ENCODE measurements at regions not wholly inside any gene's neighbourhood (a gene's known extent, or its start where the extent isn't known, plus 50 kb on each side); places are given as distances from the start of the nearest gene placed in this dataset.
A peak's percentile ranks its signal among the peaks of the same experiment; 100 is the strongest.
"Not testable (repeated sequence)": the region's sequence is repeated elsewhere in the genome, so short reads cannot be mapped to it uniquely, and the experiment has no call there.

DNA sequence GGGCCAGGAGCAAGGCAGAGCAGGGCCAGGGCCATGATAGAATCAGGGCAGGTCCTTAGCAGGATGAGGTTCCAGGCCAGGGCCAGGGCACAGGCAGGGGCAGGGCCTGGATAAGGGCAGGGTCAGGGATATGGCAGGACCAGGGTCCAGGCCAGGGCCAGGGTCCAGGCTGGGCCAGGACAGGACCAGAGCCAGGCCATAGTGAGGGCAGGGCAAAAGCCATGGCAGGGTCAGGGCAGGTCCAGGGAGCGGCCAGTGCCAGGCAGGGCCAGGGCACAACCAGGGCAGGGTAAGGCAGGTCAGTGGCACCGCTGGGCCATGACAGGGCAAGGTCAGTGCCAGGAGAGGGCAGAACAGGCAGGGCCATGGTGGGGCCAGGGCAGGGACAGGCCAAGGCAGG lies 152.2 kb downstream of the LIPI start:
- no peak overlapping the region for H3K4me3 Mint-ChIP-seq
- no peaks in the 10 kb centered on the region for H3K27me3 Mint-ChIP-seq
- no peaks in the 10 kb centered on the region for H3K9me3 Mint-ChIP-seq (ENCODE audit: low read depth)
- peaks cover 3% of the 10 kb centered on the region for H3K36me3 Mint-ChIP-seq
- H3K4me1 Mint-ChIP-seq: no peaks in the 10 kb centered on the region
- DNase-seq: no peak
- no peak overlapping the region for H3K27ac Mint-ChIP-seq
- CTCF ChIA-PET: no interaction called here
- ATAC-seq: no peak

DNA sequence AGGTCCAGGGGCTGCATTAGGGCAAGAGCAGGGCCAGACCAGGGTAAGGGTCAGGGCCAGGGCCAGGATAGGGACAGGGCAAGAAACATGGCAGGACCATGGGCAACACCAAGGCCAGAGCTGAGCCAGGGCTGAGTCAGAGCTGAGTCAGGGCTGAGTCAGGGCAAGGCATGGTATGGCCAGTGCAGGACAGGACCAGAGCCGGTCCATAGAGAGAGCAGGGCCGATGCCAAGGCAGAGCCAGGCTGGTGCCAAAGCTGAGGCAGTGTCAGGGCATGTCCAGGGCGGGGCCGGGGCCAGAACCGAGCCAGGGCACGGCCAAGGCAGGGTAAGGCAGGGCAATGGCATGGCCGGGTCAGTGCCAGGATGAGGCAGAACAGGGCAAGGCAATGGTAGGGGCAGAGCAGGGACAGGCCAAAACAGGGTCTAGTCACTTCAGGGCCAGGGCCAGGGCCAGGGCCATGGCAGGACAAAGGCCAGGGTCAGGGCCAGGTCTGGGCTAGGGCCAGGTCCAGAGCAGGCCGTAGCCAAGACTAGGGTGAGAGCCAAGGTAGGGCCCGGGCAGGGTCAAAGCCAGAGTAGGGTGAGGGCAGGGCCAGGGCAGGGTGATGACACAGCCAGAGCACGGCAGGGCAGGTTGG lies 152.8 kb downstream of the LIPI start:
- DNase-seq; H3K4me3 Mint-ChIP-seq; ATAC-seq; H3K27me3 Mint-ChIP-seq; H3K27ac Mint-ChIP-seq; H3K36me3 Mint-ChIP-seq; H3K9me3 Mint-ChIP-seq (ENCODE audit: low read depth); H3K4me1 Mint-ChIP-seq; CTCF ChIA-PET: not testable (repeated sequence)

- no peak for DNase-seq
- no peak for ATAC-seq
- no peaks in the 10 kb centered on the region for H3K27me3 Mint-ChIP-seq
- H3K9me3 Mint-ChIP-seq (ENCODE audit: low read depth): no peaks in the 10 kb centered on the region
- no peak overlapping the region for H3K27ac Mint-ChIP-seq
- CTCF ChIA-PET: no interaction called here
- H3K4me1 Mint-ChIP-seq: no peaks in the 10 kb centered on the region
- no peak overlapping the region for H3K4me3 Mint-ChIP-seq
- peaks cover 6% of the 10 kb centered on the region for H3K36me3 Mint-ChIP-seq
These were observed 153.4 kb downstream of the LIPI start for GRCh38 chr21:14057313-14057712.

GRCh38 chr21:14056771-14057191 lies 154.0 kb downstream of the LIPI start:
- ATAC-seq (no peak), DNase-seq (no peak)
- Mint-ChIP-seq H3K27ac (no peak overlapping the region), H3K9me3 (ENCODE audit: low read depth) (no peaks in the 10 kb centered on the region), H3K36me3 (peaks cover 6% of the 10 kb centered on the region), H3K27me3 (no peaks in the 10 kb centered on the region), H3K4me3 (no peak overlapping the region), H3K4me1 (no peaks in the 10 kb centered on the region)
- CTCF ChIA-PET: no interaction called here

DNA sequence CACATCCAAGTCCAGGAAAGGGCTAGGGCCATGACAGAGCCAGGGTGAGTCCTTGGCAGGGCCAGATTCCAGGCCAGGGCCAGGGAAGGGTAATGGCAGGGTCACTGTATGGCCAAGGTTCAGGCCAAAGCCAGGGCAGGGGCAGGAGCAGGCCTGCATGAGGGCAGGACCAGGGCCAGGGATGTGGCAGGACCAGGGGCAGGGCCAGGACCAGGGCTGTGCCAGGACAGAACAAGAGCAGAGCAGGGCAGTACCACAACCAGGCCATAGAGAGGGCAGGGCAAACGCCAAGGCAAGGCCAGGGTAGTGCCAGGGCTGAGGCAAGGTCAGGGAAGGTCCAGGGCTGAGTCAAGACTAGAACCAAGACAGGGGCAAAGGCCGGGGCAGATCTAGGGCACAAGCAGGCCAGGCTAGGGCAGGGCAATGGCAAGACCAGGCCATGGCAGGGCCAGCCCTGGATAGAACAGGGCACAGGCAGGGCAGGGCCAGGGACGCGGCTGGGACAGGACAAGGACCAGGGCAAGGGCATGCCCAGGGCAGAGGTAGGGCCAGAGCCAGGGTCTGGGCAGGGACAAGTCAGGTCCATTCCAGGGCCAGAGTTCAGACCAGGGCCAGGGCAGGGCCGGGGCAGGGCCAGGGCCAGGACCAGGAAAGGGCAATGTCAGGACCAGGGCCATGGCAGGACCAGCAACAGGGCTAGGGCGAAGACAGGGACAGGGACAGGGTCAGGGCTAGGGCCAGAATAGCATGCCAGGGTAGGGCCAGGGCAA lies 154.8 kb downstream of the LIPI start:
- H3K27ac Mint-ChIP-seq; H3K4me3 Mint-ChIP-seq; DNase-seq; H3K36me3 Mint-ChIP-seq; H3K27me3 Mint-ChIP-seq; H3K4me1 Mint-ChIP-seq; CTCF ChIA-PET; ATAC-seq; H3K9me3 Mint-ChIP-seq (ENCODE audit: low read depth): not testable (repeated sequence)

DNA sequence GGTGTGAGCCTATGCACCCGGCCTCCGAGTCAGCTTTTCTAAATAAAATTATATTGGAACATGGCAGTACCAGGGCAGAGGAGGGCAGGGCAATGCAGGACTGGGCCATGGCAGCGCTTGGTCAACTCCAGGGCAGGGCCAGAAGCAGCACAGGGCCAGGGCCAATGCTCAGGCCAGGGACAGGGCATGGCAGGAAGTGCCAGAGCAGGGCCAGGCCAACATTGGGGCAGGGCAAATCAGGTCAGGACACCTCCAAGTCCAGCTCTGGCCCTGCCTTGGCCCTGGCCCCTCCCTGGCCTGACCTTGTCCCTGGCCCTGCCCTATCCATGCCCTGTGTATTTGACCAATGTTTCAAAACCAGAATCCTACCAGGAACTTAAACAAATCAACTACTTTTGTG lies 156.1 kb downstream of the LIPI start:
- Mint-ChIP-seq H3K27ac (no peak overlapping the region), H3K4me1 (peaks cover 3% of the 10 kb centered on the region), H3K4me3 (no peak overlapping the region), H3K9me3 (ENCODE audit: low read depth) (no peaks in the 10 kb centered on the region), H3K36me3 (peaks cover 5% of the 10 kb centered on the region), H3K27me3 (no peaks in the 10 kb centered on the region)
- ATAC-seq (no peak), DNase-seq (no peak)
- CTCF ChIA-PET: no interaction called here

GRCh38 chr21:14050121-14050520 lies 160.6 kb downstream of the LIPI start:
- peaks cover 6% of the 10 kb centered on the region for H3K4me1 Mint-ChIP-seq
- H3K36me3 Mint-ChIP-seq: peaks cover 4% of the 10 kb centered on the region
- CTCF ChIA-PET: no interaction called here
- no peak overlapping the region for H3K4me3 Mint-ChIP-seq
- H3K27ac Mint-ChIP-seq: no peak overlapping the region
- ATAC-seq (no peak), DNase-seq (no peak)
- H3K9me3 Mint-ChIP-seq (ENCODE audit: low read depth): no peaks in the 10 kb centered on the region
- H3K27me3 Mint-ChIP-seq: no peaks in the 10 kb centered on the region

- H3K4me1 Mint-ChIP-seq: peaks cover 7% of the 10 kb centered on the region
- no peak overlapping the region for H3K4me3 Mint-ChIP-seq
- H3K9me3 Mint-ChIP-seq (ENCODE audit: low read depth): no peaks in the 10 kb centered on the region
- DNase-seq: no peak
- H3K27me3 Mint-ChIP-seq: no peaks in the 10 kb centered on the region
- no peak for ATAC-seq
- peaks cover 10% of the 10 kb centered on the region for H3K36me3 Mint-ChIP-seq
- no peak overlapping the region for H3K27ac Mint-ChIP-seq
- CTCF ChIA-PET: no interaction called here
These were observed 164.4 kb downstream of the LIPI start for GRCh38 chr21:14046401-14046800.

GRCh38 chr21:14040386-14040785 lies 170.4 kb downstream of the LIPI start:
- H3K36me3 Mint-ChIP-seq: peaks cover 16% of the 10 kb centered on the region
- CTCF ChIA-PET: no interaction called here
- H3K27me3 Mint-ChIP-seq: no peaks in the 10 kb centered on the region
- H3K4me1 Mint-ChIP-seq: peaks cover 1% of the 10 kb centered on the region
- ATAC-seq (no peak), DNase-seq (no peak)
- no peaks in the 10 kb centered on the region for H3K9me3 Mint-ChIP-seq (ENCODE audit: low read depth)
- no peak overlapping the region for H3K27ac Mint-ChIP-seq
- H3K4me3 Mint-ChIP-seq: no peak overlapping the region

GRCh38 chr21:14028619-14029018 lies 182.1 kb downstream of the LIPI start:
- H3K4me1 Mint-ChIP-seq: peaks cover 27% of the 10 kb centered on the region

DNA sequence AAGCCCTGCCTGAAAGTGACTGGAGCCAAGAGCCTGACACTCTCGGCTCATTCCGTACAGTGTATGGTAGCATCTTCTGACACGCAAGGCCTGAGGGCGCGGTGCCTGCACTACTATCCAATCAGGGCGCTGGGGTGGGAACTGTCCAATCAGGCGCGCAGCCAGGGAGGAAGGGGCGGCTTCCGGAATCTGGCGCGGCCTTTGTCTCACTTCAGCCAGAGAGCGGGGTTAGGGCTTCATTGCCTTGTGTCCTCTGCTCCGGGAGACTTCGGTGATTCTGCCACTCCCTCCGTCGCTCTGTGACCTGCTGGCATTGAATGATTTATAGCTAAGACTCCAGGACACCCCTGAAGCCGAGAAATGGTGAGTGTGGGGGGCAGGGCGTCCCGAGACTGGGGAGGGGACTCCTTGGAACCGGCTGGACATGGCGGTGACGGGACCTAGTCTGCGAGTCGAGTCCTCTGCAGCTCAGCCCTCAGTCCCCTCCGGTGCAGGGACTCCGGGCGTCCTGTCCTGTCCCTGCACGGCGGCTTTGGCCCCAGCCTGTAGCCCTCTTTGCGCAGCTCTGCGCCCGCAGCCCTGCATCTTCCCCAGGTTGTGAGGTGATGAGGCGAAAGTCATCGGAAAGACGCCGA lies 183.4 kb downstream of the LIPI start:
- DNase-seq (peak; percentile 96), ATAC-seq (peak; percentile 100)
- peak overlapping the region; percentile 90 for H3K4me3 Mint-ChIP-seq
- peaks cover 27% of the 10 kb centered on the region for H3K4me1 Mint-ChIP-seq
- CTCF ChIA-PET; H3K27me3 Mint-ChIP-seq; H3K36me3 Mint-ChIP-seq; H3K9me3 Mint-ChIP-seq (ENCODE audit: low read depth): not testable (repeated sequence)
- peak overlapping the region; percentile 87 for H3K27ac Mint-ChIP-seq

More at GRCh38 chr21:14028619-14029018, 182.1 kb downstream of the LIPI start:
- H3K27ac Mint-ChIP-seq; ATAC-seq; H3K27me3 Mint-ChIP-seq; H3K9me3 Mint-ChIP-seq (ENCODE audit: low read depth); H3K36me3 Mint-ChIP-seq; CTCF ChIA-PET; DNase-seq: not testable (repeated sequence)
- peak overlapping the region; percentile 90 for H3K4me3 Mint-ChIP-seq

GRCh38 chr21:14020108-14020507 lies 190.6 kb downstream of the LIPI start:
- H3K9me3 Mint-ChIP-seq (ENCODE audit: low read depth); DNase-seq; H3K27me3 Mint-ChIP-seq; H3K36me3 Mint-ChIP-seq; H3K4me3 Mint-ChIP-seq; CTCF ChIA-PET; H3K27ac Mint-ChIP-seq; H3K4me1 Mint-ChIP-seq; ATAC-seq: not testable (repeated sequence)

- H3K9me3 Mint-ChIP-seq (ENCODE audit: low read depth); H3K36me3 Mint-ChIP-seq; H3K4me3 Mint-ChIP-seq; CTCF ChIA-PET; H3K27ac Mint-ChIP-seq; DNase-seq; ATAC-seq; H3K4me1 Mint-ChIP-seq; H3K27me3 Mint-ChIP-seq: not testable (repeated sequence)
These were observed 194.9 kb downstream of the LIPI start for GRCh38 chr21:14015841-14016240.
